ENCODE measurements at regions not wholly inside any gene's neighbourhood (a gene's known extent, or its start where the extent isn't known, plus 50 kb on each side); places are given as distances from the start of the nearest gene placed in this dataset.

- no peak for DNase-seq
Observed at GRCh38 chr4:151613290-151613689, 147.5 kb downstream of the GATB start.

DNA sequence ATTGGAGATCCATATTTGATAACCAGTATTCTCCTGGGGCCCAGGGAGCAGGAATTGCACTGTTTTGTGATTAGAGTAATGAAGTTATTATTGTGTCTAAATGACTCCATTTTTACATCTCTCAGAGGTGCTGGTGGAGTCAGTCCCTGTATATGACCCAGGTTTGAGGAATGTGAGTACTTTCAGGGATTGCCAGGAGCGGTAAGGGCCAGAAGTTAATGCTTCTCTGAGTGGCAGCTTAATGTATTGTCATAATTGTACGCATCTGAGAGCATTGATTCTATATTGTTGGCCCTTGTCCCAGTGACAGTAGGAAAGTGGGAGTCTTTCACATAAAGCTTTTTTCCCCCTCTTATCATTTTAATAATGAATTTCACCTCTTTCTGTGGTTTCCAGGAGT lies 146.2 kb downstream of the GATB start:
- no peak for DNase-seq

DNA sequence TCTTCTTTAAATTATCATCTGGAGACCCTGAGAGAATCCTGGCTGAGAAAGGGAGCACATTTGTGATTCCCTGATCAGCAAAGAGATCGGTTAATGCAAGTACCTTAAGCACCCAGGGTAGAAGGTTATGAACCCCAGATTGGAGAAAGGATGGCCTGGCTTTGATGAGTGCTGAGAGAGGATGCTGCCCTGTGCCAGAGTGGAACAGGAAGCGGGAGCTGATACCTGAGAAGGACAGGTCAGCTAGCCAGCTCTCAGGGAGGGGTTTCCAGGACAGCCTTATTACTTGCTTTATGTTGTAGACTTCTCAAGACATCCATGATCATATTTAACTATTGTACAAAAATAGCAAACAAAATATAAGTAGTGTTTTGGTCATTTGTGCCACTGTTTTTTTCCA lies 141.9 kb downstream of the GATB start:
- no peak for DNase-seq

GRCh38 chr4:151620066-151620465 lies 140.7 kb downstream of the GATB start:
- DNase-seq: no peak

Data from right hindlimb (tissue), 1 donor.